HepG2 (cell line): ENCODE measurements at regions not wholly inside any gene's neighbourhood (a gene's known extent, or its start where the extent isn't known, plus 50 kb on each side); places are given as distances from the start of the nearest gene placed in this dataset.

Experiments used
- ATAC-seq: fragments of 200-7000 bp; cut with Tn5 transposase; 3 replicates; pipeline ENCODE4 v1.9.1; 2020; ENCODE audit warnings: mild to moderate bottlenecking, moderate library complexity
- BruUV-seq: library from RNA; stranded (reverse); fragments of 400-500 nt; replicated peaks from 2 replicates; lab custom pipeline; 2021; lab: Mats Ljungman, UMichigan
- CTCF ChIA-PET: fragments of 300-600 bp; formaldehyde crosslinking; extraction: SDS; loops from one replicate; lab custom pipeline; 2021; ENCODE audit warnings: low total read pairs, inconsistent platforms, low intra/inter-chr PET ratio; lab: Yijun Ruan, JAX
- POLR2A ChIA-PET: fragments of 350-600 bp; sonication (Branson Sonifier 250); formaldehyde crosslinking; loops from one replicate; lab custom pipeline; 2020; ENCODE audit warnings: antibody characterized with exemption, inconsistent platforms; lab: Yijun Ruan, JAX
- DNase-seq: peaks from one replicate; pipeline ENCODE4 v3.0.0-alpha.2; 2015; ENCODE audit warnings: low spot score
- FAIRE-seq: peaks from 3 replicates; lab custom pipeline; 2011; peaks lifted over from hg19 to GRCh38; lab: Jason Lieb, UNC
- H2AFZ ChIP-seq: one replicate; pipeline ENCODE4 v1.6.1; 2011; ENCODE audit warnings: low read length, inconsistent platforms
- H3K27ac ChIP-seq: fragments of 300-600 bp; 3 replicates; pipeline ENCODE4 v1.8.0; 2011; ENCODE audit warnings: mixed run types, mild to moderate bottlenecking, mixed read lengths, low read length, inconsistent platforms; ENCODE audit not compliant: insufficient read depth; ENCODE audit errors: extremely low read length
- H3K27me3 ChIP-seq, 2 experiments: fragments of 200-600 bp in 1 of 2; 2 replicates in 1 of 2; 3 replicates in 1 of 2; pipeline versions ENCODE4 v1.6.0 to v1.8.0; 2011; ENCODE audit warnings: low read length in 2 of 2, mild to moderate bottlenecking in 2 of 2, moderate library complexity in 2 of 2, inconsistent platforms in 1 of 2; ENCODE audit not compliant: insufficient read depth in 2 of 2, control insufficient read depth in 1 of 2
- H3K36me3 ChIP-seq, 2 experiments: fragments of 200-600 bp in 1 of 2; replicated peaks in 1 of 2; 2 replicates in 1 of 2; 3 replicates in 1 of 2; pipeline versions ENCODE4 v1.5.1 to v1.8.0; 2011; ENCODE audit warnings: low read length in 2 of 2, inconsistent platforms in 1 of 2; ENCODE audit not compliant: insufficient read depth in 2 of 2, control insufficient read depth in 1 of 2
- H3K4me1 ChIP-seq: 2 replicates; pipeline ENCODE4 v1.5.1; 2012; ENCODE audit warnings: low read length, inconsistent platforms; ENCODE audit not compliant: insufficient read depth
- H3K4me2 ChIP-seq: 2 replicates; pipeline ENCODE4 v1.6.0; 2011; ENCODE audit warnings: low read depth, low read length, inconsistent platforms
- H3K4me3 ChIP-seq, 3 experiments: fragments of 200-600 bp in 1 of 3; sonication (generic), shearing (Covaris generic) in 1 of 3; replicated peaks in 1 of 3; 2 replicates each; pipeline ENCODE4 v1.5.1; 2011 to 2016; ENCODE audit warnings: low read length in 3 of 3, inconsistent platforms in 2 of 3, low read depth in 2 of 3, mild to moderate bottlenecking in 2 of 3, control low read depth in 1 of 3, mixed read lengths in 1 of 3; ENCODE audit not compliant: insufficient read depth in 1 of 3
- H3K79me2 ChIP-seq: one replicate; pipeline ENCODE4 v1.6.1; 2011; ENCODE audit warnings: low read length, inconsistent platforms; ENCODE audit not compliant: insufficient read depth
- H3K9ac ChIP-seq: 2 replicates; pipeline ENCODE4 v1.6.0; 2011; ENCODE audit warnings: mild to moderate bottlenecking, low read depth, low read length, inconsistent platforms; ENCODE audit not compliant: insufficient read depth
- H3K9me3 ChIP-seq: 2 replicates; pipeline ENCODE4 v1.5.1; 2012; ENCODE audit warnings: mild to moderate bottlenecking, low read length
- H4K20me1 ChIP-seq: 2 replicates; pipeline ENCODE4 v1.6.0; 2011; ENCODE audit warnings: inconsistent platforms, mild to moderate bottlenecking, low read length, moderate library complexity; ENCODE audit not compliant: insufficient read depth
- CEBPB ChIP-seq: IDR thresholded peaks from 2 replicates; pipeline ENCODE4 v1.6.1; 2011; ENCODE audit warnings: low read depth, low read length, improper control_type of control experiment, borderline replicate concordance
- GLI4 ChIP-seq: sonication (generic); formaldehyde crosslinking; IDR thresholded peaks from 2 replicates; pipeline ENCODE4 v1.5.1; 2020; ENCODE audit warnings: missing genetic modification reagents, mild to moderate bottlenecking, moderate library complexity, borderline replicate concordance
- LRRFIP1 ChIP-seq: sonication (generic); formaldehyde crosslinking; conservative IDR thresholded peaks from 2 replicates; pipeline ENCODE4 v1.4.0; 2020; ENCODE audit warnings: missing genetic modification reagents
- MAFK ChIP-seq, 2 experiments: IDR thresholded peaks in 1 of 2; conservative IDR thresholded peaks in 1 of 2; 2 replicates each; pipeline ENCODE4 v1.6.1; 2011; ENCODE audit warnings: improper control_type of control experiment in 2 of 2, low read length in 2 of 2
- SMAD3 ChIP-seq: sonication (generic); formaldehyde crosslinking; IDR thresholded peaks from 2 replicates; pipeline ENCODE4 v1.4.0; 2020; ENCODE audit warnings: missing genetic modification reagents
- TEF ChIP-seq: sonication (generic); formaldehyde crosslinking; IDR thresholded peaks from 2 replicates; pipeline ENCODE4 v1.5.0; 2020; ENCODE audit warnings: missing genetic modification reagents
- ZC3H13 ChIP-seq: sonication (generic); formaldehyde crosslinking; IDR thresholded peaks from 2 replicates; pipeline ENCODE4 v1.8.1; 2023; ENCODE audit warnings: mild to moderate bottlenecking, missing genetic modification reagents, moderate library complexity
- ZC3H4 ChIP-seq: sonication (generic); formaldehyde crosslinking; IDR thresholded peaks from 2 replicates; pipeline ENCODE4 v1.4.0; 2020; ENCODE audit warnings: missing genetic modification reagents, borderline replicate concordance
- ZNF124 ChIP-seq: sonication (generic); formaldehyde crosslinking; IDR thresholded peaks from 2 replicates; pipeline ENCODE4 v1.4.0; 2020; ENCODE audit warnings: missing genetic modification reagents
- ZNF296 ChIP-seq: sonication (generic); formaldehyde crosslinking; conservative IDR thresholded peaks from 2 replicates; pipeline ENCODE4 v1.5.0; 2020; ENCODE audit warnings: mild to moderate bottlenecking, missing genetic modification reagents
- ZNF567 ChIP-seq: sonication (generic); formaldehyde crosslinking; IDR thresholded peaks from 2 replicates; pipeline ENCODE4 v1.8.1; 2023; ENCODE audit warnings: mild to moderate bottlenecking, missing genetic modification reagents, borderline replicate concordance
- ZNF580 ChIP-seq: IDR thresholded peaks from 2 replicates; pipeline ENCODE4 v1.6.1; 2016; ENCODE audit warnings: low read depth, borderline replicate concordance
- WGBS: methylation state at CpG from one replicate; pipeline ENCODE4 v1.1.6; 2017; ENCODE audit warnings: low lambda C conversion rate; 5-methylcytosine and 5-hydroxymethylcytosine counted together
- in situ Hi-C: cut with HindIII; loops from 2 replicates; pipeline ENCODE4 v1.10.0; 2017; ENCODE audit warnings: low pct_unique_long_range_greater_than_20kb; ENCODE audit not compliant: extremely low pct_ligation_motif_present
- intact Hi-C: fragments of 100-400 bp; cut with micrococcal nuclease; formaldehyde crosslinking; loops from one replicate; pipeline ENCODE4 v1.10.0; 2022; ENCODE audit not compliant: unreplicated experiment

- no peak for FAIRE-seq
These were observed 302.5 kb downstream of the BMPER start for GRCh38 chr7:34207810-34208209.

DNA sequence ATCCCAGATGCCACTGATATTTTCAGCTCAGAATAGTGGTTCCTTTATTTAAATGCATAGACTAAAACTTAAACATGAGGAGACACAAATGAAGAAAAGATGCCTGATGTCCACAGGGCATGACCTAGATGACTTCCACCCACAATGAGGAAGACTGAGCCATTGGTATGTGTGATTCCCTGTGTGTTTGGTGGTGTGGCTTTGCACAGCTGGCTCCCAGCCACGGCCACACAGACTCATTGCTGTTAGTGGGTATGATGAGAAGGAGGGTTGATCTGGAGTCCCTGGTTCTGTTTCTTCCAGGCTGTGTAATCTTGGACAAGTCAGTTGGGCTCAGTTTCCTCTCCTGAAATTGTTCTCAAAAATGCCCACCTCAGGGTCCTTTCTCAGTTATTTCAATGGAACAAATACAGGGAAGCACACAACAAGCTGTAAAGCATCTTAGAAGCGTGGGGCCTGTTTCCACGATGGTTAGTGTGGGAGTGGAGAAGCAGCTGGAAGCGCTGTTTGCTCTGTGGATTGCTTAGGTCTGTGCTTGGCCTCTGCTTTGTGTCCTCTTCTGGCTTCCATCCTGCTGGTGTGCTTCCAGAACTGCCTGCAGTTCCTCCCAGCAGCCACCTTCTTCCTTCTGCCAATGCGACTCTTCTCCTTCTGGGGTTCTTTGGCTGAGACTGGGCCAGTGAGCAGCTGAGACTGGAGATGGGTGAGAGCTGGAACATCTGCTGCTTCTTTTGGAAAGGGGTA is 303.7 kb downstream of the BMPER start:
- TF ChIP-seq LRRFIP1, result no peak
- TF ChIP-seq ZNF580 (CRISPR knock-in tag), result no peak
- no peak for TF ChIP-seq ZNF296 (CRISPR knock-in tag)
- TF ChIP-seq ZNF567 (CRISPR knock-in tag), result no peak
- TF ChIP-seq ZNF124 (CRISPR knock-in tag), result no peak
- no peak for TF ChIP-seq TEF (CRISPR knock-in tag)
- TF ChIP-seq GLI4 (CRISPR knock-in tag), result no peak
- no peak for TF ChIP-seq MAFK (conservative IDR thresholded peaks at IDR 0.05 in 1 of 2, IDR thresholded peaks at IDR 0.05 in 1 of 2; ENCODE audit: low read length in 2 of 2)
- H3K79me2 ChIP-seq, result no peaks in the 10 kb centered on the region
- CTCF ChIA-PET, result no interaction called here
- POLR2A ChIA-PET, result no interaction called here
- no peak overlapping the region for H3K9ac ChIP-seq
- in situ Hi-C loops, result no loop called here
- no peaks in the 10 kb centered on the region for H3K36me3 ChIP-seq
- WGBS, result 19% methylated on average over 5 of the region's 5 CpGs
- ATAC-seq (no peak), FAIRE-seq (no peak), DNase-seq (no peak)
- no peak overlapping the region for H2AFZ ChIP-seq
- H3K4me1 ChIP-seq, result no peaks in the 10 kb centered on the region
- BruUV-seq, result no TSS peak
- intact Hi-C loops, result no loop called here
- H3K27me3 ChIP-seq, result peaks cover 0 to 3% of the 10 kb centered on the region in 2 experiments; a peak in 1 of 5 replicates
- no peak overlapping the region for H3K27ac ChIP-seq
- no peak overlapping the region for H3K4me2 ChIP-seq
- H3K9me3 ChIP-seq, result no peaks in the 10 kb centered on the region
- H3K4me3 ChIP-seq, result no peak overlapping the region
- H4K20me1 ChIP-seq, result no peaks in the 10 kb centered on the region

More at GRCh38 chr7:34207810-34208209, 302.5 kb downstream of the BMPER start:
- no peak for TF ChIP-seq ZC3H13 (CRISPR knock-in tag)
- TF ChIP-seq SMAD3 (CRISPR knock-in tag), result no peak
- TF ChIP-seq CEBPB, result peak; percentile 49; the same call in 1 of the 2 replicates
- no peak for TF ChIP-seq ZC3H4 (CRISPR knock-in tag)
- ATAC-seq (no peak), DNase-seq (no peak)
- Histone ChIP-seq H3K27ac (no peak overlapping the region), H3K9me3 (no peaks in the 10 kb centered on the region), H2AFZ (no peak overlapping the region), H3K4me3 (no peak overlapping the region), H3K4me2 (no peak overlapping the region), H3K79me2 (no peaks in the 10 kb centered on the region), H3K27me3 (0 out of 5 replicates have a peak, but pooled peaks cover 0 to 2% of the 10 kb centered on the region in 2 experiments), H4K20me1 (no peaks in the 10 kb centered on the region), H3K9ac (no peak overlapping the region), H3K36me3 (no peaks in the 10 kb centered on the region), H3K4me1 (no peaks in the 10 kb centered on the region)
- CTCF ChIA-PET, result no interaction called here
- WGBS, result 14% methylated on average over 5 of the region's 5 CpGs
- intact Hi-C loops (no loop called here), in situ Hi-C loops (no loop called here)
- BruUV-seq, result no TSS peak
- POLR2A ChIA-PET, result no interaction called here
